AG09319 (cell line): ENCODE measurements at regions not wholly inside any gene's neighbourhood (a gene's known extent, or its start where the extent isn't known, plus 50 kb on each side); places are given as distances from the start of the nearest gene placed in this dataset.
A peak's percentile ranks its signal among the peaks of the same experiment; 100 is the strongest.

Experiments
- DNase-seq: peaks from one replicate; pipeline ENCODE4 v3.0.0-alpha.2; 2010; ENCODE audit warnings: low read depth; ENCODE audit errors: extremely low read depth
- TF ChIP-seq, protein P1 (sequence below): IDR thresholded peaks from 2 replicates; pipeline ENCODE4 v1.5.1; 2011; ENCODE audit warnings: low read depth, mild to moderate bottlenecking, inconsistent platforms, low read length, moderate library complexity

- TF ChIP-seq, protein P1, sequence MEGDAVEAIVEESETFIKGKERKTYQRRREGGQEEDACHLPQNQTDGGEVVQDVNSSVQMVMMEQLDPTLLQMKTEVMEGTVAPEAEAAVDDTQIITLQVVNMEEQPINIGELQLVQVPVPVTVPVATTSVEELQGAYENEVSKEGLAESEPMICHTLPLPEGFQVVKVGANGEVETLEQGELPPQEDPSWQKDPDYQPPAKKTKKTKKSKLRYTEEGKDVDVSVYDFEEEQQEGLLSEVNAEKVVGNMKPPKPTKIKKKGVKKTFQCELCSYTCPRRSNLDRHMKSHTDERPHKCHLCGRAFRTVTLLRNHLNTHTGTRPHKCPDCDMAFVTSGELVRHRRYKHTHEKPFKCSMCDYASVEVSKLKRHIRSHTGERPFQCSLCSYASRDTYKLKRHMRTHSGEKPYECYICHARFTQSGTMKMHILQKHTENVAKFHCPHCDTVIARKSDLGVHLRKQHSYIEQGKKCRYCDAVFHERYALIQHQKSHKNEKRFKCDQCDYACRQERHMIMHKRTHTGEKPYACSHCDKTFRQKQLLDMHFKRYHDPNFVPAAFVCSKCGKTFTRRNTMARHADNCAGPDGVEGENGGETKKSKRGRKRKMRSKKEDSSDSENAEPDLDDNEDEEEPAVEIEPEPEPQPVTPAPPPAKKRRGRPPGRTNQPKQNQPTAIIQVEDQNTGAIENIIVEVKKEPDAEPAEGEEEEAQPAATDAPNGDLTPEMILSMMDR, result no peak
- no peak for DNase-seq
Measured at GRCh38 chr1:56385314-56385713, 194.0 kb downstream of the PLPP3 start.

DNA sequence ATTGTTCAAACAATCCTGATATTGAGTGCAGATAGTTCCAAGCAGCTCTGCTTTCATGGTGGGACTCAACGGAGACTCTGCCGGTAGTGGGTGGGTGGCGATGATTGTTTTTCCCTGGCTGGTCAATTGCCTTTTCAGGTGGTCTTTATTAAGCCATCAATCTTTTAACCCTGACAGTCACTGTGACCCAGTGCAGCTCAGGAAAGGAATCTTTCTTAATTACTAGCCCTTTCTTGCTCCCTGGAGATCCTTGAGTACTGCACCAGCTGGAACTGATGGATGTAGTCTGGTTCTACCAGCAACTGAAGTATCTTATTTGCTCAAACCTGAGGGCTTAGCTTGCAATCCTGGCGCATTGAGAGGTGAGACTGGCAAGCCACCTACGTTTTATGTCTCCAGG, 196.4 kb downstream of the PLPP3 start:
- TF ChIP-seq, protein P1, result no peak

DNA sequence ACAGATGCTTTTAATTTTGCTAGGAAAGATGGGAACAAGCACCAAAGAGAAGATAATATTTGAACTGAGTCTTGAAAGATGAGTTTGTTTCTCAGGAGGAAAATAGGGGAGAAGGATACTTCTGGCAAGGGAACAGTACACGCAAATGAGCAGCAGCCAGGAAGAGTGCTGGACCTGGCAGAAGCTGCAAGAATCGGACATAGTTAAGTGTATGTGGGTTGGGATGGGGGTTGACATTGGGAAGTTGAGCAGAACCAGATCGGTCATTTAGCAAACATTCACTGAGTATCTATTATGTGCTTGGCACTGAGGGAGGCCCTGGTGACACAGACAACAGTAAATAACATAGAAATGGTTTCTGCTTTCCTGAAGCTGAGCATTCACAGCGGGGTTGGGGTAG, 198.8 kb downstream of the PLPP3 start:
- TF ChIP-seq, protein P1, result no peak
- DNase-seq, result no peak

More for the DNA sequence above, 196.4 kb downstream of the PLPP3 start:
- no peak for DNase-seq

GRCh38 chr1:56378341-56379070, 200.9 kb downstream of the PLPP3 start:
- TF ChIP-seq, protein P1, result peak; percentile 15
- no peak for DNase-seq

DNA sequence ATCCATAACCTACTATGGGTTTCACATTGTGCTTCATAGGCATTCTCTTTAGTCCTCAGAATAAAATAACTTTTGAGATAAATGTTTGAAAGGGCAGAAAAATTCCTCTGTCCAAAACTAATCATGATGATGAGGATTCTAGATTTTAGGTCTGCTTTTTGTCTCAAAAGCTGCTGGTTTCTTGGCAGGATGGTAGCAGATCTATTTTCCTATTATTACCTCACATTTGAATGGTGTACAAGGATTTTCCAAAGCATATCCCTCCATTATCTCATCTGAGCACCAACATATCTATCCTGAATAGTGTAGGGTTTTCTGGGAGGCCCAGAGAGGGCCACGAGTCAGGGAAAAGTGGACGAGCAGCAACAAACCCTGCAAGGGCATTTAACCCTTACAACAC, 201.9 kb downstream of the PLPP3 start:
- TF ChIP-seq, protein P1, result no peak
- no peak for DNase-seq

DNA sequence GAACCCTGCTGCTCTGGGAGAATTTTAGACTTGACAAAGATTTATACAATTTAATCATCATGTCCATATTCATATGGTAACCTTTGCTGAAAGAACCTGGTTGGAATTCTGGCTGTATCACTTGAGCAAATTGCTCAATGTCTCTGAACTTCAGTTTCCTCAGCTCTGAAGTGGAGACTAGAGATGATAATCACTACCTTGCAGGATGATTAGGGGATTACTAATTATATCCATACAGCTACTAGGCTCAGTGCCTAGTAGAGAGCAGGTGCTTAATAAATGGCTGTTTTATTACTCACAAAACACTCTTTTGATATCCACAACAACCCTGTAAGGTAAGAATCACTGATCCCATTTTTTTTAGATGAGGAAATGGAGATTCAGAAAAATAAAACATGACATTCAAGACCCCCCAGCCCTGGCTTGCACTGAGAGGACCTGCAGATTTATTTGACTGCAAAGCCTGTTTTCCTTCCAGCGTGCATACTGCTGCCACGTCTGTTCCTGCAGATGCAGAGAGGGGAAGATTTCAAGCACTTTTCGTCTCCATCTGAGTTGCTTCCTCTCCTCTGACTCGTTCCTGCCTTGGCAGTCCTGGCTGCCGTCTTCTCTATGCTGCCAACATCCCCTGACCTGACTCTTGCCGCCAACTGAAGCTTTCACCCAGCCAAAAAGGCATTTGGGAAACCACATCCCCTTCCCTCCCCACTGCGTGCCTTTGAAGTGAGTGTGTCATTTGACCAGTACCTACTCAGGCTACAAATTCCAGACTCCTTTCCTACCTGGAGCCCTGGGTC, 203.0 kb downstream of the PLPP3 start:
- DNase-seq, result peak; percentile 24

More for the DNA sequence above, 203.0 kb downstream of the PLPP3 start:
- TF ChIP-seq, protein P1, result no peak
